ENCODE measurements at regions not wholly inside any gene's neighbourhood (a gene's known extent, or its start where the extent isn't known, plus 50 kb on each side); places are given as distances from the start of the nearest gene placed in this dataset.

- no peak for TF ChIP-seq CTCF (IDR thresholded peaks at IDR 0.05; ENCODE audit: low read depth, low read length)
- no peak for DNase-seq
- no peaks in the 10 kb centered on the region for H3K27me3 ChIP-seq (ENCODE audit: insufficient read depth, low read depth, severe bottlenecking)
- no peak overlapping the region for H3K27ac ChIP-seq
- H3K36me3 ChIP-seq = no peaks in the 10 kb centered on the region
- no peak overlapping the region for H3K4me3 ChIP-seq (ENCODE audit: low read depth, low read length)
- no peaks in the 10 kb centered on the region for H3K9me3 ChIP-seq (ENCODE audit: severe bottlenecking)
Measured at GRCh38 chr1:65045022-65045817, 78.9 kb upstream of the JAK1 start.

GRCh38 chr1:65048335-65048734, 82.0 kb upstream of the JAK1 start:
- no peaks in the 10 kb centered on the region for H3K9me3 ChIP-seq (ENCODE audit: severe bottlenecking)
- no peaks in the 10 kb centered on the region for H3K27me3 ChIP-seq (ENCODE audit: insufficient read depth, low read depth, severe bottlenecking)
- no peak overlapping the region for H3K4me3 ChIP-seq (ENCODE audit: low read depth, low read length)
- no peak overlapping the region for H3K27ac ChIP-seq
- no peak for DNase-seq
- H3K36me3 ChIP-seq = no peaks in the 10 kb centered on the region
- TF ChIP-seq CTCF (IDR thresholded peaks at IDR 0.05; ENCODE audit: low read depth, low read length) = no peak

- Histone ChIP-seq H3K4me3 (ENCODE audit: low read depth, low read length) (no peak overlapping the region), H3K27ac (no peak overlapping the region), H3K36me3 (no peaks in the 10 kb centered on the region; the same call in 1 of the 2 replicates), H3K9me3 (ENCODE audit: severe bottlenecking) (no peaks in the 10 kb centered on the region), H3K27me3 (ENCODE audit: insufficient read depth, low read depth, severe bottlenecking) (no peaks in the 10 kb centered on the region)
- DNase-seq = no peak
- TF ChIP-seq CTCF (IDR thresholded peaks at IDR 0.05; ENCODE audit: low read depth, low read length) = no peak
Measured at GRCh38 chr1:65049941-65050713, 83.8 kb upstream of the JAK1 start.

- H3K36me3 ChIP-seq = peaks cover 3% of the 10 kb centered on the region
- no peaks in the 10 kb centered on the region for H3K9me3 ChIP-seq (ENCODE audit: severe bottlenecking)
- H3K4me3 ChIP-seq (ENCODE audit: low read depth, low read length) = no peak overlapping the region
- TF ChIP-seq CTCF (IDR thresholded peaks at IDR 0.05; ENCODE audit: low read depth, low read length) = no peak
- DNase-seq = no peak
- no peaks in the 10 kb centered on the region for H3K27me3 ChIP-seq (ENCODE audit: insufficient read depth, low read depth, severe bottlenecking)
- H3K27ac ChIP-seq = no peak overlapping the region
Measured at GRCh38 chr1:65050735-65051134, 84.4 kb upstream of the JAK1 start.

- Histone ChIP-seq H3K36me3 (peaks cover 31% of the 10 kb centered on the region), H3K4me3 (ENCODE audit: low read depth, low read length) (no peak overlapping the region), H3K27ac (no peak overlapping the region), H3K9me3 (ENCODE audit: severe bottlenecking) (no peaks in the 10 kb centered on the region), H3K27me3 (ENCODE audit: insufficient read depth, low read depth, severe bottlenecking) (no peaks in the 10 kb centered on the region)
- DNase-seq = no peak
- TF ChIP-seq CTCF (IDR thresholded peaks at IDR 0.05; ENCODE audit: low read depth, low read length) = no peak
Measured at GRCh38 chr1:65054481-65054880, 88.1 kb upstream of the JAK1 start.

Data from WERI-Rb-1 (cell line).